SK-N-SH (cell line): ENCODE measurements at regions not wholly inside any gene's neighbourhood (a gene's known extent, or its start where the extent isn't known, plus 50 kb on each side); places are given as distances from the start of the nearest gene placed in this dataset.

Experiments used
- CTCF ChIP-seq: fragments of 200-600 bp; sonication (generic); IDR thresholded peaks from 2 replicates; pipeline ENCODE4 v1.6.1; 2017; ENCODE audit warnings: antibody characterized with exemption, mild to moderate bottlenecking, moderate library complexity
- EP300 ChIP-seq, 2 experiments: IDR thresholded peaks; 2 replicates each; pipeline versions ENCODE4 v1.4.0 to v1.6.1; 2012; ENCODE audit warnings: borderline replicate concordance in 1 of 2, low read depth in 1 of 2, low read length in 1 of 2
- GABPA ChIP-seq: IDR thresholded peaks from 2 replicates; pipeline ENCODE4 v1.4.0; 2012; ENCODE audit warnings: low read depth, mild to moderate bottlenecking
- MEF2A ChIP-seq: IDR thresholded peaks from 2 replicates; pipeline ENCODE4 v1.4.0; 2012; ENCODE audit warnings: low read depth, borderline replicate concordance
- MXI1 ChIP-seq: IDR thresholded peaks from 2 replicates; pipeline ENCODE4 v1.6.1; 2012; ENCODE audit warnings: mild to moderate bottlenecking, low read depth, low read length, improper control_type of control experiment
- RXRA ChIP-seq: IDR thresholded peaks from 2 replicates; pipeline ENCODE4 v1.4.0; 2012; ENCODE audit warnings: low read depth, mild to moderate bottlenecking, borderline replicate concordance
- TAF1 ChIP-seq: IDR thresholded peaks from 2 replicates; pipeline ENCODE4 v1.6.1; 2012; ENCODE audit warnings: low read depth, mild to moderate bottlenecking, low read length, moderate library complexity, borderline replicate concordance

GRCh38 chr7:125568799-125569198 is 639.2 kb upstream of the POT1 start:
- TF ChIP-seq TAF1 (no peak), MXI1 (no peak), CTCF (no peak), RXRA (no peak), EP300 (IDR thresholded peaks at IDR 0.05; ENCODE audit: borderline replicate concordance in 1 of 2, low read depth in 1 of 2, low read length in 1 of 2) (no peak), GABPA (no peak), MEF2A (no peak)
